ENCODE measurements at regions not wholly inside any gene's neighbourhood (a gene's known extent, or its start where the extent isn't known, plus 50 kb on each side); places are given as distances from the start of the nearest gene placed in this dataset.

DNA sequence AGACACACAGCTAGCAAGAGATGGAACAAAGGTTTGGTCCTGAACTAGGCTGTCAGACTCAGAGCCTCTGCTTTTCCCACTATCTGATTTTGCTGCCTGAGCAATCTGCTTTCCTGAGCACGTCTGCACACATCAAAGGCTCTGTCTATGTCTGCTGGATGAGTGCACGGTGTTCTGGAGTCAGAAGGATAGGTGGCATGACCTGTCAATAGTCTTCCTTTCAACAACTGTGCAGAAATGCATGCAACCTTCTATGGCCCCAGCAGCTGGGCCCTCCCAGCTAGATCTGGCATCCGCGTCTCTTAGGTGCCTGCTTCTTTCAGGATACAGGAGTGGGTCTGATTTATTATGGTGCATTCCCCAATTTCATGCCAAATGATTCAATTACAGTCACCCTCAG is 138.3 kb downstream of the UTP18 start:
- H3K4me3 ChIP-seq (ENCODE audit: low read length) = no peak overlapping the region
- no peak for DNase-seq (ENCODE audit: low read depth)
- TF ChIP-seq, protein P1, sequence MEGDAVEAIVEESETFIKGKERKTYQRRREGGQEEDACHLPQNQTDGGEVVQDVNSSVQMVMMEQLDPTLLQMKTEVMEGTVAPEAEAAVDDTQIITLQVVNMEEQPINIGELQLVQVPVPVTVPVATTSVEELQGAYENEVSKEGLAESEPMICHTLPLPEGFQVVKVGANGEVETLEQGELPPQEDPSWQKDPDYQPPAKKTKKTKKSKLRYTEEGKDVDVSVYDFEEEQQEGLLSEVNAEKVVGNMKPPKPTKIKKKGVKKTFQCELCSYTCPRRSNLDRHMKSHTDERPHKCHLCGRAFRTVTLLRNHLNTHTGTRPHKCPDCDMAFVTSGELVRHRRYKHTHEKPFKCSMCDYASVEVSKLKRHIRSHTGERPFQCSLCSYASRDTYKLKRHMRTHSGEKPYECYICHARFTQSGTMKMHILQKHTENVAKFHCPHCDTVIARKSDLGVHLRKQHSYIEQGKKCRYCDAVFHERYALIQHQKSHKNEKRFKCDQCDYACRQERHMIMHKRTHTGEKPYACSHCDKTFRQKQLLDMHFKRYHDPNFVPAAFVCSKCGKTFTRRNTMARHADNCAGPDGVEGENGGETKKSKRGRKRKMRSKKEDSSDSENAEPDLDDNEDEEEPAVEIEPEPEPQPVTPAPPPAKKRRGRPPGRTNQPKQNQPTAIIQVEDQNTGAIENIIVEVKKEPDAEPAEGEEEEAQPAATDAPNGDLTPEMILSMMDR (conservative IDR thresholded peaks at IDR 0.05; ENCODE audit: low read length) = no peak

DNA sequence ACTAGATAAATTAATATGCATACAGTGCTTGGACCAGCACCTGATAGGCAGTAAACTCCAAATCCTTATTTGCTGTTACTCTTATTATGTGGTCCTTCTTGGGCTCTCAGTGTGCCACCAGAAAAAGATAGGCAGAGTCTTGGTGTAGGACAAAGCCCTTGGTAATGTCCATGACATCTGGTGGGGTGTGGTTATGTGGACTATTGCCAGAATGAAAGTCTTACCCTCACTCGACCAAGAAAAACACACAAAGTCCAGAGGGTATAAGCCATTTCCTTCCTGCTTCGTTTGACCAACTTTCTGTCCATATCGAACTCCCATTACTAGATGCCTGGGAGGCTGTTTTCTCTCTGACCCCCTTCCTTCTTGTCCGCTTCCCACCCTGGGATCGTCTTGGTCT is 140.9 kb downstream of the UTP18 start:
- TF ChIP-seq, protein P1 (conservative IDR thresholded peaks at IDR 0.05; ENCODE audit: low read length) = no peak
- no peak overlapping the region for H3K4me3 ChIP-seq (ENCODE audit: low read length)
- DNase-seq (ENCODE audit: low read depth) = no peak

DNA sequence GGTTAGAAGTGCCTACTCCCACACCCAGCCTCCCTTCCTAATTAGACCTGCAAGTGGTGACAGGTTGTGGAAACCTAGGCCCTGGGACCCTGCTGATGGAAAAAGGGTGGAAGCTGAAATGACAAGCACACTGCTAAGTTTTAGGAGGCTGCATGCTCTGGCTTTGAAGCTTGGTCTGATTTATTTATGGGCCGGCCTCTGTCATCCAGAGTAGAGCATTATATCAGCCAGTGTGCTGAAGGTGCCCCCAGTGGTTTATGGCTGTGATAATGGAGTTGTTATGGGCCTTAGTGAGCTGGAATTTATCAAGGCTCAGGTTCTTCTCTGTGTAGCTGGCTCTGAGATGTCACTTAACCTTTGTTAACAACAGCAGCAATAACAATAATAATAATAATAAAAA is 142.6 kb downstream of the UTP18 start:
- no peak overlapping the region for H3K4me3 ChIP-seq (ENCODE audit: low read length)
- TF ChIP-seq, protein P1 (conservative IDR thresholded peaks at IDR 0.05; ENCODE audit: low read length) = no peak
- DNase-seq (ENCODE audit: low read depth) = no peak

DNA sequence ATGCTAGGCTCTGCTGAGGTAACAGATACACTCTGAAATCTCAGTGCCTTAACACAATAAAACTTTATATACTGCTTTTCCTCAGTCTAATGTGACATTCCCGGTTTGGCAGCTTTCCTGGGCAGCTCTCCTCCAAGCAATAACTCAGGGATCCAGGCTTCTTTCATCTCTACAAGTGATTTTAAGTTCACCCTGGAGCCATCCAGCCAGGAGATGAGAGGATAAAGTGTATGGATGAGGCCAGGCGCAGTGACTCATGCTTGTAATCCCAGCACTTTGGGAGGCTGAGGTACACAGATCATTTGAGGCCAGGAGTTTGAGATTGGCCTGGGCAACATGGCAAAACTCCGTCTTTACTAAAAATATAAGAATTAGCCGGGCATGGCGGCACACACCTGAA is 147.2 kb downstream of the UTP18 start:
- DNase-seq (ENCODE audit: low read depth) = no peak
- no peak overlapping the region for H3K4me3 ChIP-seq (ENCODE audit: low read length)
- TF ChIP-seq, protein P1 (conservative IDR thresholded peaks at IDR 0.05; ENCODE audit: low read length) = no peak

DNA sequence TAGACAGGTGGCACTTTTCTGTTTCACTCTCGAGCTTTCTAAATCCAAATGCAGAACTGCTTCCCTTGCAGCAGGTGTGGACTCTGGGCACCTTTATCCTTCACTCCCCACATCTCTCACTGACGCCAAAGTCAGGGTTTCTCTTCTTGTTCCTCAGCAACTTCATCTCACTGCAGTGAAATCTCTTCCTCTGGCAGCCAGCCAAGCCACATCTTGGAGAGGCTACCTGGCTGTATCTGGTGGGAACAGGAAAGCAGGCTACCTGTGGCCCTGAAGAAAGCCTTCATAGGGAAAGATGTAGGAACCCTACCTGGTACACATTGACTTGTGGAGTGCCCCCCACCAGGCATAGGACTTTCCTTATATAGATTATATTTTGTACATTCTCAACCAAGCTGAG is 159.1 kb downstream of the UTP18 start:
- DNase-seq (ENCODE audit: low read depth) = no peak
- TF ChIP-seq, protein P1 (conservative IDR thresholded peaks at IDR 0.05; ENCODE audit: low read length) = no peak
- H3K4me3 ChIP-seq (ENCODE audit: low read length) = no peak overlapping the region

DNA sequence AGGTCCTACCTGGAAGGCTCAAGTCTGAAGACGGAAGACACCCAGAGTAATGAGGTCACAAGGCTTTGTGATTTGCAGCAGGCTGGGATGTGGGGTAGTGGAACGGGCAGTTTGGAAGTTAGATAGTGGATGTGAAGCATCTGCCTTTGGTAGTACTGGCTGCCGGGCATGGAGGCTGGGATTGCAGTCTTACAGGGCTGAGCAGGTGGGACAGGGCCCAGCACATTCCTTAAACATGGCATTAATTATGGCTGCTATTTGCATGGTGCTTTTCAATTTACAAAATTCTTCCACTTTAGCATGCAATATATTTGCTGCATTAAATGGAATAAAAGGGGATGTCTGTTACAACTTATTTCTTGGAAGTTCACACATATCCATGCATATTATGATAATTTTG is 161.2 kb downstream of the UTP18 start:
- no peak overlapping the region for H3K4me3 ChIP-seq (ENCODE audit: low read length)
- no peak for DNase-seq (ENCODE audit: low read depth)
- TF ChIP-seq, protein P1 (conservative IDR thresholded peaks at IDR 0.05; ENCODE audit: low read length) = no peak

DNA sequence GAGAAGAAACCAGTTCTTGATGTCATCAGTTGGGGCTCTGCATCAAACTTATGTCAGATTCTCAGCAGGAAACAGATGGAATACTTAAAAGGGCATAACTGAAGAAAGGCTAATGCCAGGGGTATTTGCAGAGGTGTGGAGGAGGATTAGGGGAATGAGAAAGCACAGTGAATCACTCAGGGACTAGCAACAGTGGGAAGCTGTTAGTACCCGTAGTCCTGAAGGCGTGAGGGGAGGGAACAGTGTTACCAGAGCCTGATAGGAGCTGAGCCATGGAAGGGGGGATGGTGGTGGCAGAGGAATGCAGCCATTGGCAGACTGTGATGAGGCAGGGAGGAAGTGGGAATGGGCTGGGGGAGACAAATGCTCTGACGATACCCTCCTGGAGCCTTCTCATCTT is 162.3 kb downstream of the UTP18 start:
- H3K4me3 ChIP-seq (ENCODE audit: low read length) = no peak overlapping the region
- no peak for DNase-seq (ENCODE audit: low read depth)
- TF ChIP-seq, protein P1 (conservative IDR thresholded peaks at IDR 0.05; ENCODE audit: low read length) = no peak
